Retinal pigment epithelial cell (primary cell): ENCODE measurements at regions not wholly inside any gene's neighbourhood (a gene's known extent, or its start where the extent isn't known, plus 50 kb on each side); places are given as distances from the start of the nearest gene placed in this dataset.

Source experiments
- DNase-seq: peaks from one replicate; pipeline ENCODE4 v3.0.0-alpha.2; 2010; ENCODE audit warnings: low read depth
- H3K4me3 ChIP-seq: 2 replicates; pipeline ENCODE4 v1.5.1; 2011; ENCODE audit warnings: mild to moderate bottlenecking, low read length, control low read depth, moderate library complexity
- TF ChIP-seq, protein P1 (sequence below): conservative IDR thresholded peaks from 2 replicates; pipeline ENCODE4 v1.5.1; 2011; ENCODE audit warnings: low read depth, low read length, control low read depth, inconsistent platforms

DNA sequence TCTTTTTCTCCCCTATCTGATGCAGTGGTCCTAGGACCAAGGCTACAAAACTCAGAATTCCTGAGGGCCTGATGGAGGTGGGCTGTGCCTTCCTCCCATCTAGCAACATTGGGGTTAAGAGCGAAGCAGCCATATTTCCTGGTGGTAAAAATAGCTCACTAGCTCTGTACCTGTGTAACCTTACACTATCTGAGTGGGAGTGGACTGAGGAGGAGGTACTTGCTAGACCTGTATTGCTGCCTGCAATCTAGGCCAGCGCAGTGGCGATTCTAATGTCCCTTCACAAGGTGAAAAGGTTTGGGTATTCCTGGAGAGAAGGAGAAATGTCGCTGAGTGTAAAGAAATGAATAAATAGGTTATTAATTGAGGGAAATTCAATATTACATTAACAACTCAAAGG lies 80.2 kb upstream of the LIFR start:
- no peak overlapping the region for H3K4me3 ChIP-seq
- TF ChIP-seq, protein P1, sequence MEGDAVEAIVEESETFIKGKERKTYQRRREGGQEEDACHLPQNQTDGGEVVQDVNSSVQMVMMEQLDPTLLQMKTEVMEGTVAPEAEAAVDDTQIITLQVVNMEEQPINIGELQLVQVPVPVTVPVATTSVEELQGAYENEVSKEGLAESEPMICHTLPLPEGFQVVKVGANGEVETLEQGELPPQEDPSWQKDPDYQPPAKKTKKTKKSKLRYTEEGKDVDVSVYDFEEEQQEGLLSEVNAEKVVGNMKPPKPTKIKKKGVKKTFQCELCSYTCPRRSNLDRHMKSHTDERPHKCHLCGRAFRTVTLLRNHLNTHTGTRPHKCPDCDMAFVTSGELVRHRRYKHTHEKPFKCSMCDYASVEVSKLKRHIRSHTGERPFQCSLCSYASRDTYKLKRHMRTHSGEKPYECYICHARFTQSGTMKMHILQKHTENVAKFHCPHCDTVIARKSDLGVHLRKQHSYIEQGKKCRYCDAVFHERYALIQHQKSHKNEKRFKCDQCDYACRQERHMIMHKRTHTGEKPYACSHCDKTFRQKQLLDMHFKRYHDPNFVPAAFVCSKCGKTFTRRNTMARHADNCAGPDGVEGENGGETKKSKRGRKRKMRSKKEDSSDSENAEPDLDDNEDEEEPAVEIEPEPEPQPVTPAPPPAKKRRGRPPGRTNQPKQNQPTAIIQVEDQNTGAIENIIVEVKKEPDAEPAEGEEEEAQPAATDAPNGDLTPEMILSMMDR, result no peak
- no peak for DNase-seq

DNA sequence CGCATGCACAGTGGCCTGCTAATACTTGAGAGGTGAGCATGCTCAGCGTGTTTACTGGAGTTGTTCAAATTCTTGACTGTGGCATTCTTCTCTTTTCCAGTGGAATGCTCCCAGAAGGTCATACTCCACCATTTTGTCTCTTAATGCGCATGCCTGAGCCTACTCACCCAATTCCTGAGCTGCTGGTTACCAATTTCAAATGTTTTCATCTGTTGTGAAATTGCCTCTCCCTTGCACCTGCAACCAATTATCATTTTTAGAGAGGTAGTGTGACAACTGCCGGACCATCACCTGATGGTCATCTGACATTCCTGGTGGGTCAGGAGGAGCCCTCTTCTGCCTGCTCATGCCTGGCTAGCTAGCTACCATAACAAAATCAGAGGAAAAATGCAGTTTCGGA lies 82.2 kb upstream of the LIFR start:
- H3K4me3 ChIP-seq, result no peak overlapping the region

DNA sequence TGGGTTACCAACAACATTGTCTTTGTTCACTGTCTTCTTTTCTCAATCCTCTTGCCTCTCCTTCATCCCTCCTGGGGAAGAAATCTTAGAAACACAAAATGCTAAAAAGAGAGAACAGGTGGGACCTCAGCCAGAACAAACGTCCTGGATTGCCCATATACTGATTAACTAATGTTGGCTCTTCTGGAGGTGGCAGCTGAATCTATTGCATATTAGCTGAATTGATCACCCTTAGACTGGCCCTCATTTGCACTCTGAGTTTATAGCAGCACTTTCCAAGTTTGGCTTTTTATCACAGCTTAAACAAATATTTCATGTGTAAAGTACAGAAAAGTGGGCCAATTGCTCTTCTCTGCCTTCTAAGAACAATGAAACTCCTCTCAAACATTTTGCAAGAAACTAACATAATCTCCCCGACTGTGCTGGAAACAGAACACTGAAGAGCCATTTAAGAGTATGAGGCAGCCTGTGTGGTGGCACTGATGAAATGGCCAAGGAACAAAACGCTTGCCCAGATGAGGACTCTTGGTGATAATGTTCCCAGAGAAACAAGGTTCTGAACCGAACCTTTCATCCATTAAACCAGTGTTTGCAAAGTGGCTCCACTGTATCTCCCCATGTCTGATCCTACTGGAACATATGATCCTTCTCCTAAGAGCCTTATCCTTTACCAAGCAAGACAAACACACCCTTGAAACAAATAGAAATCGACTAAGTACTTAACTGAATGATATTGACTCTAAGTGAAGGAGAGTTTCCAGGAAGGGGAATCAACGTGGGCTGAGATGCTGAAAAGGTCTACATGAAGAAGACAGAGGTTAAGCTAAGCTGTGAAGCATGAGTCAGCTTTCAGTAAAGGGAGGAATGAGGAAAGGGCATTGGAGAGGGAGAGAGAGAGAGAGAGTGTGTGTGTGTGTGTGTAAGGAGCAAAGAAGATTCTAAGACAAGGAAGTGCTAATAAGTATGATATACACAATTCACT lies 83.2 kb upstream of the LIFR start:
- no peak for DNase-seq
- H3K4me3 ChIP-seq, result no peak overlapping the region
- TF ChIP-seq, protein P1, result no peak

More for the DNA sequence above, 82.2 kb upstream of the LIFR start:
- TF ChIP-seq, protein P1, result no peak
- no peak for DNase-seq

DNA sequence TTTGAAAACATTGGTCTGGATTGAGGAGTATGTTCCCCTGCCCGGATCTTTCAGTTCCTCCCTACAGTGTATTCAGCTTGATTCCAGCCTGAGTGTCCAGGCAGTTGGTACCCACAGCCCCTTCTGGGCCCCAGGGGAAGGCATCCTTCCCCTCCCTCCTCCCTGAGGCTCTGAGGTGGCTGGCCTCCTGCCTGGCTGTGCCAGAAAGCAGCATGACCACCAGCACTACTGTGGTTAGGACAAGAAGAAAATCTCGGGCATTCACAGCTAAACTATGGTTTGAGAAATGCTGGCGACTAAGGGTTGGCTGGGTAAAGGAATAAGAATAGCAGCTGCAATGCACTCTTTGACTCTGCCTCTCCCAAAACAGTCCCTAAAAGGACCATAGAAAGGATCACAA lies 84.6 kb upstream of the LIFR start:
- DNase-seq, result no peak
- TF ChIP-seq, protein P1, result no peak

DNA sequence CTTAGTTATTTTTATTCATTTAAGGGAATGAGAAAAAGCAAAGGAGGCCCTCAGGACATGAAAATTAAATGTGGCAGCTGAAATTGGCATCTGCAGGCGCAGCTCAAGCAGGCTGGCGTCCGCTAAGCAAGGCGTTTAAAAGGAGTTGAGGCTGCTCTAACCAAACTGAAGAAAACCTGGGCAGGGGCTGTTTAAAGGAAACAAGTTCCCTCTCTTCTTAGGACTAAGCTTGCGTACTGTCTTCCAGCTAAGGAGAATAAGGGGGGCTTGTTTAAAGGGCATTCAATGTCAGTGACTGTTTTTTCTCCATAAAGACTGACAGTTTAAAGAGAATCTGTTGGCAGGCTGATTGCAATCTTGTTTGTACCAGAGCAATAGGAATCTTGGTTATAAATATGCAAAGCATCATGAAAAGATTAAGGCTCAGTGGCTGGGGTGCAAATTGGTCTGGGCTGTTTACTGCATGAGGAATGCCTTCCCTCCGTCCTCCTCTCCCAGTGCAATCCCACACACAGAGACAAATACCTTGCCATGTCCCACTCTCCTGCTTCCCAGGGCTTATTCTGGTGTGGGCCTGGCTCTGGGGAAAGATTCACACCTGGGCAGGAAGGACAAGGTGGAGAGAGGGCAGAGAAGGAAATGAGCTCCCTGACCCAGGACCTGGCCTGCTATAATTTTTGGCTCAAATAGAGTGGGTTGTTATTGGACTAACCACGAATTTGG lies 85.9 kb upstream of the LIFR start:
- TF ChIP-seq, protein P1, result no peak
- no peak for DNase-seq
- no peak overlapping the region for H3K4me3 ChIP-seq

More for the DNA sequence above, 84.6 kb upstream of the LIFR start:
- no peak overlapping the region for H3K4me3 ChIP-seq

DNA sequence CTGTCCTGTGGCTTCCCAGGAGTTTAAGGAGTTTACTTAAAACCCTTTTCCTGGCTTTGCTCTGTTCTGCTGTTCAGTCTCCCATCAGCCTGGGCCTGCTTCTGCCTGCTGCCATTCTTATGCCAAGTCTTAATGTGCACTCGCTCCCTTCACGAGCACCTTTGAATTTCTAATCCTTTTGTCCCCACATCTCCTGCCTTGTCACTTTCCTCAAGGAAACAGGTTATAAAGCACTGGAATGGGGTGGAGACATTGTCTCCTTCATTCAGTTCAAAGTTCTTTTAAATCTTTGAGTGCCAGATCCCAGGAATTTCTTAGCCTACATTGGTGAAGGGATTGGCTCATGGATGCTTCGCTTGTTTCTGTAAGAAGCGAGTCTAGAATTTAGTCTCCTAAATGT lies 87.2 kb upstream of the LIFR start:
- TF ChIP-seq, protein P1, result no peak
- no peak for DNase-seq
- no peak overlapping the region for H3K4me3 ChIP-seq

DNA sequence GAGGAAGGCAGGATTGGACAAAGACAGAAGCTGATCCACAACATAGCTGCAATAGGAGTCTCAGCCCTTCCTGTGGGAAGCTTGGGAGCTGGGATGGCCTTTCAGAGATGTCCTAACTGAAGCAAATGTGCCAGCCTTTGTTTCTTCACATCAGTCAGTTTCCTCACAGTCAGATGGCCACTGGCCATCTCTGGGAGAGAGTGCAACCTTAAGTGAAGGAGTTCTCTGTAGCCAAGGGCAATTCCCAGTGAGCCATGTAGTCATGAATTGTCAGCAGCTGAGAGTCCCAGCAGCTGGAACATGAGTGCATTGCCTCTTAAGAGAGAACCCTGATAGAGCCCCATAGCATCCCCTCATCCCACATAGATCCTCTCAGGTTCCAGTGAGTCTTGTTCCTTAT lies 89.1 kb upstream of the LIFR start:
- no peak for DNase-seq
- no peak overlapping the region for H3K4me3 ChIP-seq
- TF ChIP-seq, protein P1, result no peak
